ENCODE measurements at regions not wholly inside any gene's neighbourhood (a gene's known extent, or its start where the extent isn't known, plus 50 kb on each side); places are given as distances from the start of the nearest gene placed in this dataset.

DNA sequence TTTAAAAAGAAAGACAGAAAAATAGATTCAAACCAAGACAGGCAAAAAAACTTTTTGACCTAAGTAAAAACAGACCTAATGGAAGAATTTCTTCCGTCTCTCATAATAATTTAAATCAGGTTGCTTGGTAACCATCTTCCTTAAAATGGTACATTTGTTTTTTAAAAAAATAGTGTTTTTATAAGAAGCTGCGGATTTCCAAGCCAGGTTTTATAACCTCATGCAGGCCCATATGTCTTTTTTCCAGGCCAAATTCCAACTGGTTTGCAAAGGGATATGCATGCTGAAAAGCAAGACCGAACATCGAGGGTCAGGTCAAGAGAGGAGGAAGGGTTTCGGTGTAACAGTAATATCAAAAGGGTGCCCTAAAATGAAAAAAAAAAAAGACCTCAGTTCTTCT, 172.9 kb downstream of the MAIP1 start:
- Histone ChIP-seq H3K36me3 (ENCODE audit: control insufficient read depth, insufficient read depth, low read length) (no peaks in the 10 kb centered on the region), H3K4me3 (ENCODE audit: low read depth, low read length) (no peak overlapping the region), H3K9me3 (peaks cover 17% of the 10 kb centered on the region), H3K4me1 (peaks cover 42% of the 10 kb centered on the region), H3K27me3 (replicated peaks; ENCODE audit: control insufficient read depth, insufficient read depth, low read length) (no peaks in the 10 kb centered on the region)
- Mint-ChIP-seq H3K27ac (ENCODE audit: unreplicated experiment) (no peak overlapping the region), H3K4me1 (ENCODE audit: low read depth, unreplicated experiment) (peaks cover 41% of the 10 kb centered on the region), H3K27me3 (ENCODE audit: insufficient read depth, unreplicated experiment) (no peaks in the 10 kb centered on the region), H3K36me3 (ENCODE audit: insufficient read depth, unreplicated experiment) (peaks cover 8% of the 10 kb centered on the region), H3K9me3 (ENCODE audit: unreplicated experiment) (peaks cover 24% of the 10 kb centered on the region), H3K4me3 (ENCODE audit: unreplicated experiment) (no peak overlapping the region)
- intact Hi-C loops (cut with micrococcal nuclease; ENCODE audit: unreplicated experiment), result loop anchor here (5.0 kb wide), 1 partner anchor 51 kb away; no protein-coding TSS in a partner anchor
- POLR2A ChIA-PET, result no interaction called here
- BruUV-seq (replicated peaks), result no TSS peak
- DNase-seq, result no peak
- TF ChIP-seq, protein P1, sequence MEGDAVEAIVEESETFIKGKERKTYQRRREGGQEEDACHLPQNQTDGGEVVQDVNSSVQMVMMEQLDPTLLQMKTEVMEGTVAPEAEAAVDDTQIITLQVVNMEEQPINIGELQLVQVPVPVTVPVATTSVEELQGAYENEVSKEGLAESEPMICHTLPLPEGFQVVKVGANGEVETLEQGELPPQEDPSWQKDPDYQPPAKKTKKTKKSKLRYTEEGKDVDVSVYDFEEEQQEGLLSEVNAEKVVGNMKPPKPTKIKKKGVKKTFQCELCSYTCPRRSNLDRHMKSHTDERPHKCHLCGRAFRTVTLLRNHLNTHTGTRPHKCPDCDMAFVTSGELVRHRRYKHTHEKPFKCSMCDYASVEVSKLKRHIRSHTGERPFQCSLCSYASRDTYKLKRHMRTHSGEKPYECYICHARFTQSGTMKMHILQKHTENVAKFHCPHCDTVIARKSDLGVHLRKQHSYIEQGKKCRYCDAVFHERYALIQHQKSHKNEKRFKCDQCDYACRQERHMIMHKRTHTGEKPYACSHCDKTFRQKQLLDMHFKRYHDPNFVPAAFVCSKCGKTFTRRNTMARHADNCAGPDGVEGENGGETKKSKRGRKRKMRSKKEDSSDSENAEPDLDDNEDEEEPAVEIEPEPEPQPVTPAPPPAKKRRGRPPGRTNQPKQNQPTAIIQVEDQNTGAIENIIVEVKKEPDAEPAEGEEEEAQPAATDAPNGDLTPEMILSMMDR (IDR thresholded peaks at IDR 0.05; ENCODE audit: insufficient read depth in 1 of 2, low read depth in 1 of 2, low read length in 1 of 2, severe bottlenecking in 1 of 2, unreplicated experiment in 1 of 2), result no peak
- CTCF ChIA-PET, result no interaction called here

DNA sequence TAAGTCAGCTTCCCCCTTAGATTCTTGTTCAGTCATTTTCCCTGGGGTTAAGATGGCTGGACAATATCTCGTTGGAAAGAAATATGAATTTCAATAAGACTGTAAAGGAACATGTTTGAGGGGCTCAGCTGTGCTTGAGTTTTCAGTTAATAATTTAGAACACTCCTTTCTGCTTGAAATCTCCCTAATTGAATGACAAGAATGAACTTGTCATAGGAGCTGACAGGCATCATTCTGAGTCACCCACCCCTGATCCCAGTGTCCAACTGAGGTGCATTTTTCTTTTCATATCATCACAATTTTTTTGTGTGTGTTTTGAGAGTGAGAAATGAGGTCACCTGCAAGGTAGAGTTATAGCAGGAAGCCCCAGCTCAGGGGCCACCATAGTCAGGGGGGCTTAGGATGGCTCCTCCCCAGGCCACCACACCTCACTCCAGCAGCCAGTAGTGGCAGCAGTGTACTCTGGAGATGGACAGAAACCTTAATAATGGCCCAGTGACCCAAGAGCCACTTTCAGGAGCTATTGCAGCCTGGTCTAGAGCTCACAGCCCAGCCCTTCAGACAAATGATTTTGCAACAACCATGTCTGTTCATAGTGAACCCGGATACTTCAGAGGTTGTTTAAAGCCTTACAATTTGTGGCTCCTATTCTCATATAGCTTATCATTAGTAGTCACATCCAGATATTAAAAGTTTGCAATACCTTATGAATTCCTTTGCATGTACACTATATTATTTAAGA, 174.5 kb downstream of the MAIP1 start:
- Histone ChIP-seq H3K9me3 (peaks cover 1% of the 10 kb centered on the region; the same call in 1 of the 2 replicates), H3K36me3 (ENCODE audit: control insufficient read depth, insufficient read depth, low read length) (no peaks in the 10 kb centered on the region), H3K4me1 (peaks cover 30% of the 10 kb centered on the region), H3K27me3 (replicated peaks; ENCODE audit: control insufficient read depth, insufficient read depth, low read length) (no peaks in the 10 kb centered on the region), H3K4me3 (ENCODE audit: low read depth, low read length) (no peak overlapping the region)
- no peaks in the 10 kb centered on the region for H3K27me3 Mint-ChIP-seq (ENCODE audit: insufficient read depth, unreplicated experiment)
- no peak overlapping the region for H3K4me3 Mint-ChIP-seq (ENCODE audit: unreplicated experiment)
- BruUV-seq (replicated peaks), result no TSS peak
- intact Hi-C loops (cut with micrococcal nuclease; ENCODE audit: unreplicated experiment), result loop anchor here (5.0 kb wide), 1 partner anchor 53 kb away; no protein-coding TSS in a partner anchor
- CTCF ChIA-PET, result no interaction called here
- H3K4me1 Mint-ChIP-seq (ENCODE audit: low read depth, unreplicated experiment), result peaks cover 30% of the 10 kb centered on the region
- TF ChIP-seq, protein P1 (IDR thresholded peaks at IDR 0.05; ENCODE audit: insufficient read depth in 1 of 2, low read depth in 1 of 2, low read length in 1 of 2, severe bottlenecking in 1 of 2, unreplicated experiment in 1 of 2), result no peak
- POLR2A ChIA-PET, result no interaction called here
- H3K9me3 Mint-ChIP-seq (ENCODE audit: unreplicated experiment), result peaks cover 15% of the 10 kb centered on the region
- no peak for DNase-seq
- peaks cover 2% of the 10 kb centered on the region for H3K36me3 Mint-ChIP-seq (ENCODE audit: insufficient read depth, unreplicated experiment)
- H3K27ac Mint-ChIP-seq (ENCODE audit: unreplicated experiment), result no peak overlapping the region

DNA sequence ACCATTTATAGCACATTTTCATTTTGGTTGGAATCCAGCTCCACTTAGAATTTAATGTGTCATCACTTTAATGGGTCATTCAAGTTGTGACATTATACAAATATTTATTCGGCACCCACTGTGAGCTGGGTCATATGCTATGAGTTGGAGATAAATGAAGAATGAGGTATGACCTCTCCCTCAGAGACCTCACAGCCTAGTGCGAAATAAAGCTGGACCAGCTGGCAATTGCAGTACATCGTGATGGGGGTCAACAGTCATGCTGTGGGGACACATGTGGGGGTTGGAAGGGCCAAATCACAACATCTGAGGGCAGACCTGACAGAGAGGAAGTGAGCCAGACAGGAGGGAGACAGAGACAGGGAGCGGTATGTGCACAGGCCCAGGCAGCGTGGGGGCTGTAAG, 175.4 kb downstream of the MAIP1 start:
- no peaks in the 10 kb centered on the region for H3K36me3 Mint-ChIP-seq (ENCODE audit: insufficient read depth, unreplicated experiment)
- H3K4me3 ChIP-seq (ENCODE audit: low read depth, low read length), result no peak overlapping the region
- H3K27me3 ChIP-seq (replicated peaks; ENCODE audit: control insufficient read depth, insufficient read depth, low read length), result no peaks in the 10 kb centered on the region
- no peaks in the 10 kb centered on the region for H3K27me3 Mint-ChIP-seq (ENCODE audit: insufficient read depth, unreplicated experiment)
- POLR2A ChIA-PET, result no interaction called here
- no peaks in the 10 kb centered on the region for H3K9me3 ChIP-seq
- no peaks in the 10 kb centered on the region for H3K36me3 ChIP-seq (ENCODE audit: control insufficient read depth, insufficient read depth, low read length)
- BruUV-seq (replicated peaks), result no TSS peak
- intact Hi-C loops (cut with micrococcal nuclease; ENCODE audit: unreplicated experiment), result no loop called here
- H3K4me3 Mint-ChIP-seq (ENCODE audit: unreplicated experiment), result no peak overlapping the region
- H3K4me1 ChIP-seq, result peaks cover 22% of the 10 kb centered on the region
- H3K9me3 Mint-ChIP-seq (ENCODE audit: unreplicated experiment), result peaks cover 24% of the 10 kb centered on the region
- no peak overlapping the region for H3K27ac Mint-ChIP-seq (ENCODE audit: unreplicated experiment)
- DNase-seq, result no peak
- TF ChIP-seq, protein P1 (IDR thresholded peaks at IDR 0.05; ENCODE audit: insufficient read depth in 1 of 2, low read depth in 1 of 2, low read length in 1 of 2, severe bottlenecking in 1 of 2, unreplicated experiment in 1 of 2), result no peak
- H3K4me1 Mint-ChIP-seq (ENCODE audit: low read depth, unreplicated experiment), result peaks cover 24% of the 10 kb centered on the region
- CTCF ChIA-PET, result no interaction called here

All from Caco-2 (cell line).